A673 (cell line): ENCODE measurements at regions not wholly inside any gene's neighbourhood (a gene's known extent, or its start where the extent isn't known, plus 50 kb on each side); places are given as distances from the start of the nearest gene placed in this dataset.

Experiments
- BruUV-seq: library from RNA; stranded (reverse); fragments of 400-500 nt; replicated peaks from 2 replicates; lab custom pipeline; 2021; lab: Mats Ljungman, UMichigan
- CTCF ChIA-PET: fragments of 300-600 bp; sonication (Branson Sonifier 250); formaldehyde crosslinking; loops from one replicate; lab custom pipeline; 2022; ENCODE audit warnings: antibody characterized with exemption; lab: Charles Lee
- POLR2A ChIA-PET: fragments of 300-600 bp; sonication (Branson Sonifier 250); formaldehyde crosslinking; loops from one replicate; lab custom pipeline; 2022; ENCODE audit warnings: antibody characterized with exemption; ENCODE audit not compliant: low non-redundant PET; lab: Charles Lee
- DNase-seq: peaks from one replicate; pipeline ENCODE4 v3.0.0-alpha.2; 2015; ENCODE audit warnings: low spot score
- H3K27ac ChIP-seq: fragments of 200-600 bp; sonication (generic); 2 replicates; pipeline ENCODE4 v1.5.1; 2016; ENCODE audit warnings: mixed run types, low read depth, mild to moderate bottlenecking, mixed read lengths, antibody characterized with exemption, low read length; ENCODE audit not compliant: poor library complexity, severe bottlenecking
- H3K27me3 ChIP-seq: fragments of 200-600 bp; sonication (generic); replicated peaks from 2 replicates; pipeline ENCODE4 v1.6.1; 2017; ENCODE audit warnings: mixed run types, low read depth, mild to moderate bottlenecking, mixed read lengths, antibody characterized with exemption, low read length; ENCODE audit not compliant: insufficient read depth, poor library complexity
- H3K36me3 ChIP-seq: fragments of 200-600 bp; sonication (generic); 2 replicates; pipeline ENCODE4 v1.6.1; 2016; ENCODE audit warnings: mixed run types, mild to moderate bottlenecking, mixed read lengths, antibody characterized with exemption, low read length; ENCODE audit not compliant: insufficient read depth, poor library complexity, severe bottlenecking
- H3K4me1 ChIP-seq: fragments of 200-600 bp; sonication (generic); 2 replicates; pipeline ENCODE4 v1.6.1; 2017; ENCODE audit warnings: mixed run types, mild to moderate bottlenecking, mixed read lengths, antibody characterized with exemption, low read length; ENCODE audit not compliant: insufficient read depth, poor library complexity, severe bottlenecking
- H3K4me3 ChIP-seq: fragments of 200-600 bp; sonication (generic); 2 replicates; pipeline ENCODE4 v1.5.1; 2016; ENCODE audit warnings: low read depth, mixed run types, mild to moderate bottlenecking, mixed read lengths, low read length; ENCODE audit not compliant: poor library complexity, severe bottlenecking
- H3K9me3 ChIP-seq: fragments of 200-600 bp; sonication (generic); 2 replicates; pipeline ENCODE4 v1.6.1; 2016; ENCODE audit warnings: mixed run types, low read depth, mild to moderate bottlenecking, mixed read lengths, antibody characterized with exemption, low read length; ENCODE audit not compliant: poor library complexity, severe bottlenecking
- CTCF ChIP-seq: fragments of 300-800, 200-600 bp; sonication (generic); conservative IDR thresholded peaks from 2 replicates; pipeline ENCODE4 v1.5.1; 2017; ENCODE audit warnings: low read depth, mild to moderate bottlenecking, antibody characterized with exemption, low read length, moderate library complexity, mixed read lengths
- EZH2 ChIP-seq: fragments of 200-600 bp; sonication (generic); IDR thresholded peaks from 2 replicates; pipeline ENCODE4 v1.6.1; 2017; ENCODE audit warnings: borderline replicate concordance, low read depth, mild to moderate bottlenecking, mixed read lengths, antibody characterized with exemption, low read length; ENCODE audit not compliant: poor library complexity, severe bottlenecking
- intact Hi-C: fragments of 100-400 bp; cut with micrococcal nuclease; formaldehyde crosslinking; loops from one replicate; pipeline ENCODE4 v1.10.0; 2022; ENCODE audit not compliant: unreplicated experiment

- H3K36me3 ChIP-seq: no peaks in the 10 kb centered on the region
- no peak overlapping the region for H3K27ac ChIP-seq
- ChIA-PET CTCF (no interaction called here), POLR2A (no interaction called here)
- H3K4me3 ChIP-seq: no peak overlapping the region
- H3K9me3 ChIP-seq: peaks cover 8% of the 10 kb centered on the region
- H3K4me1 ChIP-seq: no peaks in the 10 kb centered on the region
- no peak for TF ChIP-seq EZH2
- TF ChIP-seq CTCF: no peak
- intact Hi-C loops: no loop called here
- H3K27me3 ChIP-seq: no peaks in the 10 kb centered on the region
- no TSS peak for BruUV-seq
- no peak for DNase-seq
Observed at GRCh38 chr1:193931356-193931755, 744.9 kb upstream of the B3GALT2 start.

GRCh38 chr1:193929374-193930033, 743.1 kb upstream of the B3GALT2 start:
- no peaks in the 10 kb centered on the region for H3K27me3 ChIP-seq
- intact Hi-C loops: no loop called here
- TF ChIP-seq EZH2: no peak
- no peak for TF ChIP-seq CTCF
- H3K36me3 ChIP-seq: no peaks in the 10 kb centered on the region
- no peak for DNase-seq
- no peak overlapping the region for H3K27ac ChIP-seq
- no peaks in the 10 kb centered on the region for H3K4me1 ChIP-seq
- POLR2A ChIA-PET: no interaction called here
- no peak overlapping the region for H3K4me3 ChIP-seq
- CTCF ChIA-PET: no interaction called here
- BruUV-seq: no TSS peak
- H3K9me3 ChIP-seq: peaks cover 8% of the 10 kb centered on the region

- ChIA-PET POLR2A (no interaction called here), CTCF (no interaction called here)
- BruUV-seq: no TSS peak
- no peak overlapping the region for H3K4me3 ChIP-seq
- TF ChIP-seq CTCF: no peak
- TF ChIP-seq EZH2: no peak
- H3K27ac ChIP-seq: no peak overlapping the region
- intact Hi-C loops: no loop called here
- H3K27me3 ChIP-seq: no peaks in the 10 kb centered on the region
- no peaks in the 10 kb centered on the region for H3K36me3 ChIP-seq
- no peak for DNase-seq
- H3K9me3 ChIP-seq: peaks cover 8% of the 10 kb centered on the region
- no peaks in the 10 kb centered on the region for H3K4me1 ChIP-seq
Observed at GRCh38 chr1:193927550-193927949, 741.1 kb upstream of the B3GALT2 start.
